DOHH2 (cell line): ENCODE measurements at regions not wholly inside any gene's neighbourhood (a gene's known extent, or its start where the extent isn't known, plus 50 kb on each side); places are given as distances from the start of the nearest gene placed in this dataset.

Source experiments
- H3F3A ChIP-seq: fragments of 200-600 bp; sonication (generic), shearing (Covaris generic); 2 replicates; pipeline ENCODE4 v1.6.0; 2016; ENCODE audit warnings: antibody characterized with exemption, mild to moderate bottlenecking; ENCODE audit not compliant: control insufficient read depth, insufficient read depth
- H3K27ac ChIP-seq: fragments of 200-600 bp; sonication (generic); 2 replicates; pipeline ENCODE4 v1.5.1; 2014; ENCODE audit warnings: low read depth, mild to moderate bottlenecking, low read length, moderate library complexity
- H3K27me3 ChIP-seq: fragments of 200-600 bp; sonication (generic); 2 replicates; pipeline ENCODE4 v1.6.1; 2014; ENCODE audit warnings: mild to moderate bottlenecking, low read length, mixed read lengths; ENCODE audit not compliant: control insufficient read depth
- H3K36me3 ChIP-seq: fragments of 200-600 bp; sonication (generic); 2 replicates; pipeline ENCODE4 v1.6.1; 2014; ENCODE audit warnings: mild to moderate bottlenecking, low read length, moderate library complexity, mixed read lengths; ENCODE audit not compliant: control insufficient read depth
- H3K4me1 ChIP-seq: fragments of 200-600 bp; sonication (generic); 2 replicates; pipeline ENCODE4 v1.6.1; 2014; ENCODE audit warnings: mild to moderate bottlenecking, low read length, mixed read lengths; ENCODE audit not compliant: control insufficient read depth
- H3K4me2 ChIP-seq: fragments of 200-600 bp; sonication (generic); 2 replicates; pipeline ENCODE4 v1.6.0; 2014; ENCODE audit warnings: mild to moderate bottlenecking, low read length, moderate library complexity
- H3K4me3 ChIP-seq: fragments of 200-600 bp; sonication (generic); 2 replicates; pipeline ENCODE4 v1.5.1; 2014; ENCODE audit warnings: mild to moderate bottlenecking, low read length, mixed read lengths
- H3K79me2 ChIP-seq: fragments of 200-600 bp; sonication (generic); 2 replicates; pipeline ENCODE4 v1.6.1; 2014; ENCODE audit warnings: mild to moderate bottlenecking, low read length, mixed read lengths; ENCODE audit not compliant: control insufficient read depth
- H3K9me2 ChIP-seq: fragments of 200-600 bp; sonication (generic); replicated peaks from 2 replicates; pipeline ENCODE4 v1.6.1; 2014; ENCODE audit warnings: mild to moderate bottlenecking, low read length, mixed read lengths; ENCODE audit not compliant: control insufficient read depth
- H3K9me3 ChIP-seq: fragments of 200-600 bp; sonication (generic); 2 replicates; pipeline ENCODE4 v1.6.1; 2014; ENCODE audit warnings: antibody characterized with exemption, low read length, mixed read lengths; ENCODE audit not compliant: control insufficient read depth, insufficient read depth
- H4K20me1 ChIP-seq: fragments of 200-600 bp; sonication (generic); 2 replicates; pipeline ENCODE4 v1.6.0; 2014; ENCODE audit warnings: low read depth, mild to moderate bottlenecking, antibody characterized with exemption, low read length, moderate library complexity; ENCODE audit not compliant: control insufficient read depth, insufficient read depth
- CTCF ChIP-seq: fragments of 200-600 bp; sonication (generic); IDR thresholded peaks from one replicate; pipeline ENCODE4 v1.5.1; 2014; ENCODE audit warnings: antibody characterized with exemption, mild to moderate bottlenecking, low read depth, low read length; ENCODE audit not compliant: poor library complexity, severe bottlenecking
- EZH2phosphoT487 ChIP-seq: fragments of 200-600 bp; sonication (generic); IDR thresholded peaks from 2 replicates; pipeline ENCODE4 v1.6.1; 2017; ENCODE audit warnings: borderline replicate concordance, mild to moderate bottlenecking, antibody characterized with exemption, low read length, moderate library complexity, mixed read lengths

- H3K9me3 ChIP-seq: no peaks in the 10 kb centered on the region
- H3K9me2 ChIP-seq: no peaks in the 10 kb centered on the region
- H3K27me3 ChIP-seq: no peaks in the 10 kb centered on the region
- H3K4me2 ChIP-seq: no peak overlapping the region
- TF ChIP-seq CTCF (no peak), EZH2phosphoT487 (no peak)
- H3K79me2 ChIP-seq: no peaks in the 10 kb centered on the region
- no peaks in the 10 kb centered on the region for H3K36me3 ChIP-seq
- H3K4me1 ChIP-seq: 0 out of 2 replicates have a peak, but pooled peaks cover 3% of the 10 kb centered on the region
- H4K20me1 ChIP-seq: no peaks in the 10 kb centered on the region
- H3K4me3 ChIP-seq: no peak overlapping the region
- peaks cover 2% of the 10 kb centered on the region; the same call in 1 of the 2 replicates for H3F3A ChIP-seq
- no peak overlapping the region for H3K27ac ChIP-seq
Measured at GRCh38 chr4:112770114-112770513, 133.2 kb downstream of the LARP7 start.

GRCh38 chr4:112775801-112776200, 138.9 kb downstream of the LARP7 start:
- Histone ChIP-seq H3K9me3 (no peaks in the 10 kb centered on the region), H3K4me1 (no peaks in the 10 kb centered on the region), H3K4me2 (no peak overlapping the region), H3K79me2 (no peaks in the 10 kb centered on the region), H3K36me3 (no peaks in the 10 kb centered on the region), H3K27me3 (no peaks in the 10 kb centered on the region), H3F3A (no peaks in the 10 kb centered on the region), H4K20me1 (no peaks in the 10 kb centered on the region), H3K27ac (no peak overlapping the region), H3K9me2 (no peaks in the 10 kb centered on the region), H3K4me3 (no peak overlapping the region)
- TF ChIP-seq EZH2phosphoT487 (no peak), CTCF (no peak)

- Histone ChIP-seq H4K20me1 (no peaks in the 10 kb centered on the region), H3K36me3 (no peaks in the 10 kb centered on the region), H3K27ac (no peak overlapping the region), H3K27me3 (no peaks in the 10 kb centered on the region), H3K79me2 (no peaks in the 10 kb centered on the region), H3K9me2 (no peaks in the 10 kb centered on the region), H3K4me1 (no peaks in the 10 kb centered on the region), H3K9me3 (no peaks in the 10 kb centered on the region), H3K4me2 (no peak overlapping the region), H3F3A (no peaks in the 10 kb centered on the region), H3K4me3 (no peak overlapping the region)
- TF ChIP-seq CTCF (no peak), EZH2phosphoT487 (no peak)
Measured at GRCh38 chr4:112776535-112776934, 139.6 kb downstream of the LARP7 start.

GRCh38 chr4:112778520-112778919, 141.6 kb downstream of the LARP7 start:
- no peak for TF ChIP-seq CTCF
- TF ChIP-seq EZH2phosphoT487: no peak
- no peaks in the 10 kb centered on the region for H3K79me2 ChIP-seq

More at GRCh38 chr4:112778520-112778919, 141.6 kb downstream of the LARP7 start:
- Histone ChIP-seq H3K4me1 (no peaks in the 10 kb centered on the region), H3K4me3 (no peak overlapping the region), H4K20me1 (no peaks in the 10 kb centered on the region), H3K9me2 (no peaks in the 10 kb centered on the region), H3K27me3 (no peaks in the 10 kb centered on the region), H3F3A (no peaks in the 10 kb centered on the region), H3K4me2 (no peak overlapping the region), H3K27ac (no peak overlapping the region), H3K36me3 (no peaks in the 10 kb centered on the region), H3K9me3 (no peaks in the 10 kb centered on the region)
